ENCODE measurements at regions not wholly inside any gene's neighbourhood (a gene's known extent, or its start where the extent isn't known, plus 50 kb on each side); places are given as distances from the start of the nearest gene placed in this dataset.
A peak's percentile ranks its signal among the peaks of the same experiment; 100 is the strongest.

GRCh38 chr19:46920362-46920761 is 59.6 kb downstream of the ARHGAP35 start:
- TF ChIP-seq POLR2A (IDR thresholded peaks at IDR 0.05): no peak
- TF ChIP-seq CTCF (IDR thresholded peaks at IDR 0.05): no peak
- no peak overlapping the region for H3K4me3 ChIP-seq (ENCODE audit: low read depth, poor library complexity, severe bottlenecking)
- intact Hi-C loops (cut with DNase I; ENCODE audit: low total_unique reads): no loop called here
- peak in 1 of 2 donors; percentile 28 for DNase-seq (ENCODE audit: low spot score in 2 of 2)
- WGBS, 2 donors: 76 to 81% methylated on average over 14 of the region's 14 CpGs

GRCh38 chr19:46921071-46921470 is 60.3 kb downstream of the ARHGAP35 start:
- DNase-seq (ENCODE audit: low spot score in 2 of 2): no peak
- intact Hi-C loops (cut with DNase I; ENCODE audit: low total_unique reads): no loop called here
- TF ChIP-seq POLR2A (IDR thresholded peaks at IDR 0.05) (no peak), CTCF (IDR thresholded peaks at IDR 0.05) (no peak)
- 98% methylated on average over 7 of the region's 7 CpGs for WGBS, 2 donors
- H3K4me3 ChIP-seq (ENCODE audit: low read depth, poor library complexity, severe bottlenecking): no peak overlapping the region

GRCh38 chr19:46922465-46922864 is 61.7 kb downstream of the ARHGAP35 start:
- DNase-seq (ENCODE audit: low spot score in 2 of 2): no peak
- WGBS, 2 donors: 95 to 97% methylated on average over 3 of the region's 3 CpGs
- no peak overlapping the region for H3K4me3 ChIP-seq (ENCODE audit: low read depth, poor library complexity, severe bottlenecking)
- intact Hi-C loops (cut with DNase I; ENCODE audit: low total_unique reads): no loop called here
- TF ChIP-seq POLR2A (IDR thresholded peaks at IDR 0.05) (no peak), CTCF (IDR thresholded peaks at IDR 0.05) (no peak)

GRCh38 chr19:46924874-46925547 is 64.2 kb downstream of the ARHGAP35 start:
- intact Hi-C loops (cut with DNase I; ENCODE audit: low total_unique reads): no loop called here
- no peak overlapping the region for H3K4me3 ChIP-seq (ENCODE audit: low read depth, poor library complexity, severe bottlenecking)
- TF ChIP-seq CTCF (IDR thresholded peaks at IDR 0.05) (no peak), POLR2A (IDR thresholded peaks at IDR 0.05) (no peak)

GRCh38 chr19:46925548-46925950 is 64.8 kb downstream of the ARHGAP35 start:
- intact Hi-C loops (cut with DNase I; ENCODE audit: low total_unique reads): no loop called here
- H3K4me3 ChIP-seq (ENCODE audit: low read depth, poor library complexity, severe bottlenecking): no peak overlapping the region
- 40 to 52% methylated on average over 4 of the region's 4 CpGs for WGBS, 2 donors
- peak in 1 of 2 donors; percentile 74 for DNase-seq (ENCODE audit: low spot score in 2 of 2)
- TF ChIP-seq POLR2A (IDR thresholded peaks at IDR 0.05) (no peak), CTCF (IDR thresholded peaks at IDR 0.05) (no peak)

More at GRCh38 chr19:46924874-46925547, 64.2 kb downstream of the ARHGAP35 start:
- peak in 1 of 2 donors; percentile 79 for DNase-seq (ENCODE audit: low spot score in 2 of 2)
- 14 to 19% methylated on average over 8 of the region's 8 CpGs for WGBS, 2 donors

Data from lower leg skin (tissue), 4 donors.